IMR-90 (cell line): ENCODE measurements at regions not wholly inside any gene's neighbourhood (a gene's known extent, or its start where the extent isn't known, plus 50 kb on each side); places are given as distances from the start of the nearest gene placed in this dataset.

Source experiments
- ATAC-seq: fragments of 200-7000 bp; cut with Tn5 transposase; 2 replicates; pipeline ENCODE4 v1.9.1; 2020; ENCODE audit warnings: low read depth, mild to moderate bottlenecking, moderate library complexity
- BruUV-seq: library from RNA; stranded (reverse); fragments of 400-500 nt; replicated peaks from 2 replicates; lab custom pipeline; 2021; lab: Mats Ljungman, UMichigan
- CTCF ChIA-PET: fragments of 300-600 bp; formaldehyde crosslinking; extraction: SDS; loops from one replicate; lab custom pipeline; 2021; ENCODE audit warnings: antibody characterized with exemption; lab: Yijun Ruan, JAX
- POLR2A ChIA-PET: fragments of 300-600 bp; sonication (Branson Sonifier 250); formaldehyde crosslinking; loops from one replicate; lab custom pipeline; 2022; ENCODE audit warnings: antibody characterized with exemption; ENCODE audit not compliant: unreplicated experiment; lab: Charles Lee
- DNase-seq: peaks from one replicate; pipeline ENCODE4 v3.0.0; 2013
- H2AFZ ChIP-seq: replicated peaks from 2 replicates; pipeline ENCODE3; 2013; ENCODE audit warnings: low read length, mild to moderate bottlenecking; ENCODE audit not compliant: poor library complexity
- H2AK5ac ChIP-seq: 2 replicates; pipeline ENCODE4 v1.6.1; 2013; ENCODE audit warnings: low read depth, low read length, inconsistent platforms
- H2AK9ac ChIP-seq: replicated peaks from 2 replicates; pipeline ENCODE3; 2013; ENCODE audit warnings: mild to moderate bottlenecking, low read depth, low read length, moderate library complexity; ENCODE audit not compliant: poor library complexity
- H2BK120ac ChIP-seq: 2 replicates; pipeline ENCODE4 v1.6.1; 2013; ENCODE audit warnings: low read depth, low read length, inconsistent platforms
- H2BK15ac ChIP-seq: 3 replicates; pipeline ENCODE4 v1.6.1; 2013; ENCODE audit warnings: low read depth, low read length, inconsistent platforms
- H2BK20ac ChIP-seq: 2 replicates; pipeline ENCODE4 v1.6.1; 2013; ENCODE audit warnings: low read depth, mild to moderate bottlenecking, inconsistent platforms, low read length, moderate library complexity
- H2BK5ac ChIP-seq: 2 replicates; pipeline ENCODE4 v1.6.1; 2013; ENCODE audit warnings: mild to moderate bottlenecking, low read depth, low read length, inconsistent platforms; ENCODE audit not compliant: poor library complexity, severe bottlenecking
- H3K14ac ChIP-seq: replicated peaks from 2 replicates; pipeline ENCODE4 v1.6.1; 2013; ENCODE audit warnings: low read depth, low read length, inconsistent platforms
- H3K18ac ChIP-seq: 2 replicates; pipeline ENCODE4 v1.6.1; 2013; ENCODE audit warnings: low read depth, low read length, control low read depth
- H3K23ac ChIP-seq: 2 replicates; pipeline ENCODE4 v1.6.1; 2013; ENCODE audit warnings: low read depth, low read length, inconsistent platforms
- H3K27ac ChIP-seq: 2 replicates; pipeline ENCODE4 v1.5.1; 2013; ENCODE audit warnings: mild to moderate bottlenecking, control low read depth, low read length; ENCODE audit not compliant: insufficient read depth
- H3K27me3 ChIP-seq: 2 replicates; pipeline ENCODE4 v1.6.1; 2013; ENCODE audit warnings: low read length; ENCODE audit not compliant: control insufficient read depth, insufficient read depth
- H3K36me3 ChIP-seq: 2 replicates; pipeline ENCODE4 v1.6.1; 2013; ENCODE audit warnings: low read length, mixed read lengths; ENCODE audit not compliant: control insufficient read depth, insufficient read depth
- H3K4ac ChIP-seq: 2 replicates; pipeline ENCODE4 v1.6.1; 2013; ENCODE audit warnings: low read depth, low read length, inconsistent platforms
- H3K4me1 ChIP-seq: 2 replicates; pipeline ENCODE4 v1.6.1; 2013; ENCODE audit warnings: low read length, mixed read lengths; ENCODE audit not compliant: control insufficient read depth, insufficient read depth
- H3K4me2 ChIP-seq: 2 replicates; pipeline ENCODE4 v1.6.1; 2013; ENCODE audit warnings: low read depth, mild to moderate bottlenecking, control low read depth, low read length, moderate library complexity
- H3K4me3 ChIP-seq: 2 replicates; pipeline ENCODE4 v1.5.1; 2013; ENCODE audit warnings: low read depth, mild to moderate bottlenecking, control low read depth, low read length, moderate library complexity; ENCODE audit not compliant: insufficient read depth
- H3K56ac ChIP-seq: 2 replicates; pipeline ENCODE4 v1.6.1; 2013; ENCODE audit warnings: low read length, inconsistent platforms; ENCODE audit not compliant: insufficient read depth; ENCODE audit errors: extremely low read depth
- H3K79me1 ChIP-seq, 2 experiments: 2 replicates each; pipeline ENCODE4 v1.6.1; 2013; ENCODE audit warnings: low read length in 2 of 2, inconsistent platforms in 1 of 2, low read depth in 1 of 2
- H3K9ac ChIP-seq: 2 replicates; pipeline ENCODE4 v1.6.1; 2013; ENCODE audit warnings: low read depth, low read length, control low read depth
- H3K9me1 ChIP-seq: 2 replicates; pipeline ENCODE4 v1.6.1; 2013; ENCODE audit warnings: low read length, inconsistent platforms; ENCODE audit not compliant: insufficient read depth
- H3K9me3 ChIP-seq: 2 replicates; pipeline ENCODE4 v1.6.1; 2013; ENCODE audit warnings: low read length; ENCODE audit not compliant: control insufficient read depth, insufficient read depth
- H4K20me1 ChIP-seq: 2 replicates; pipeline ENCODE4 v1.6.1; 2013; ENCODE audit warnings: low read length, inconsistent platforms; ENCODE audit not compliant: insufficient read depth
- H4K5ac ChIP-seq: 2 replicates; pipeline ENCODE4 v1.6.1; 2013; ENCODE audit warnings: mild to moderate bottlenecking, low read depth, low read length, control low read depth
- H4K8ac ChIP-seq, 2 experiments: 2 replicates each; pipeline ENCODE4 v1.6.1; 2013; ENCODE audit warnings: low read depth in 2 of 2, low read length in 2 of 2, control low read depth in 1 of 2, inconsistent platforms in 1 of 2
- H4K91ac ChIP-seq: 2 replicates; pipeline ENCODE4 v1.6.1; 2013; ENCODE audit warnings: low read depth, low read length, inconsistent platforms; ENCODE audit not compliant: insufficient read depth
- BHLHE40 ChIP-seq: fragments of 150-350 bp; IDR thresholded peaks from 2 replicates; pipeline ENCODE4 v1.6.1; 2016; ENCODE audit warnings: mild to moderate bottlenecking, low read depth, low read length
- CEBPB ChIP-seq: IDR thresholded peaks from 2 replicates; pipeline ENCODE4 v1.6.1; 2012; ENCODE audit warnings: low read depth, low read length, improper control_type of control experiment
- CHD1 ChIP-seq: IDR thresholded peaks from 2 replicates; pipeline ENCODE4 v1.6.1; 2012; ENCODE audit warnings: low read depth, low read length, improper control_type of control experiment
- ELK1 ChIP-seq: fragments of 150-350 bp; IDR thresholded peaks from 2 replicates; pipeline ENCODE4 v1.6.1; 2016; ENCODE audit warnings: low read depth, mild to moderate bottlenecking, low read length, moderate library complexity, borderline replicate concordance
- FOS ChIP-seq: fragments of 150-350 bp; IDR thresholded peaks from 2 replicates; pipeline ENCODE4 v1.6.1; 2016; ENCODE audit warnings: low read depth, low read length
- MAFK ChIP-seq: IDR thresholded peaks from 2 replicates; pipeline ENCODE4 v1.6.1; 2012; ENCODE audit warnings: low read depth, low read length, improper control_type of control experiment
- MAZ ChIP-seq: IDR thresholded peaks from 2 replicates; pipeline ENCODE4 v1.6.1; 2012; ENCODE audit warnings: low read depth, mild to moderate bottlenecking, low read length, improper control_type of control experiment, moderate library complexity, borderline replicate concordance
- MXI1 ChIP-seq: IDR thresholded peaks from 2 replicates; pipeline ENCODE4 v1.6.1; 2012; ENCODE audit warnings: low read depth, mild to moderate bottlenecking, low read length, moderate library complexity, borderline replicate concordance
- NFE2L2 ChIP-seq: fragments of 150-350 bp; IDR thresholded peaks from 2 replicates; pipeline ENCODE4 v1.6.1; 2016; ENCODE audit warnings: low read depth, mild to moderate bottlenecking, low read length
- POLR2A ChIP-seq: IDR thresholded peaks from 2 replicates; pipeline ENCODE4 v1.6.1; 2012; ENCODE audit warnings: mild to moderate bottlenecking, low read depth, low read length
- RAD21 ChIP-seq: IDR thresholded peaks from 2 replicates; pipeline ENCODE4 v1.6.1; 2012; ENCODE audit warnings: low read length, improper control_type of control experiment
- RCOR1 ChIP-seq: IDR thresholded peaks from 2 replicates; pipeline ENCODE4 v1.6.1; 2012; ENCODE audit warnings: mild to moderate bottlenecking, low read length, improper control_type of control experiment; ENCODE audit not compliant: insufficient replicate concordance
- RFX5 ChIP-seq: IDR thresholded peaks from 2 replicates; pipeline ENCODE4 v1.8.0; 2012; ENCODE audit warnings: low read depth, mild to moderate bottlenecking, low read length, moderate library complexity
- SMC3 ChIP-seq: fragments of 150-350 bp; IDR thresholded peaks from 2 replicates; pipeline ENCODE4 v1.6.1; 2016; ENCODE audit warnings: low read depth, mild to moderate bottlenecking, antibody characterized with exemption, low read length, moderate library complexity
- USF2 ChIP-seq: fragments of 150-350 bp; IDR thresholded peaks from 2 replicates; pipeline ENCODE4 v1.6.1; 2017; ENCODE audit warnings: mild to moderate bottlenecking, antibody characterized with exemption, low read length, low read depth
- WGBS, 2 experiments: methylation state at CpG; one replicate each; pipeline versions ENCODE4 v1.1.5 to v1.1.7; 2013; ENCODE audit warnings: missing lambda C conversion rate in 2 of 2; ENCODE audit not compliant: insufficient read length in 1 of 2; ENCODE audit errors: extremely low coverage in 2 of 2; 5-methylcytosine and 5-hydroxymethylcytosine counted together
- dilution Hi-C: fragments of 300-500 bp; cut with HindIII; formaldehyde crosslinking; loops from one replicate; pipeline ENCODE4 v1.14.3; 2018; ENCODE audit warnings: low sequenced_read_pairs; ENCODE audit not compliant: unreplicated experiment
- in situ Hi-C: fragments of 300-500 bp; cut with MboI; formaldehyde crosslinking; loops from 3 replicates; pipeline ENCODE4 v1.14.3; 2019; ENCODE audit warnings: low sequenced_read_pairs, inconsistent platforms, mixed read lengths
- intact Hi-C: fragments of 100-400 bp; cut with micrococcal nuclease; formaldehyde crosslinking; loops from 2 replicates; pipeline ENCODE4 v1.10.0; 2022
- TF ChIP-seq, protein P1 (sequence below): conservative IDR thresholded peaks from 2 replicates; pipeline ENCODE4 v1.5.1; 2012; ENCODE audit warnings: mild to moderate bottlenecking, low read depth, low read length, improper control_type of control experiment

DNA sequence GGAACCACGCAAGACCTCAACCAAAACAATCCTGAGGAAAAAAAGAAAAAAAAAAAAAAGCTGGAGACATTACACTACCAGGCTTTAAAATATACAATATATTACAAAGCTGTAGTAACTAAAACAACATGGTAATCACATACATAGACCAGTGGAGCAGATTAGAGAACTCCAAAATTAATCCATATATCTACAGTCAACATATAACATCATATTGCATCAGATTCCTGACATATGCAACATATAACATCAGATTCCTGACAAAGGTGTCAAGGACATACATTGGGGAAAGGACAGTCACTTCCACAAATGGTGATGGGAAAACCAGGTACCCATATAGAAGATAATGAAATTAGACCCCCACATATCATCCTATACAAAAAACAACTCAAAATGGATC, 145.8 kb downstream of the BTG1 start:
- H4K91ac ChIP-seq = no peak overlapping the region
- dilution Hi-C loops (no loop called here), intact Hi-C loops (no loop called here), in situ Hi-C loops (no loop called here)
- no peak overlapping the region for H2BK20ac ChIP-seq
- no CpG with 5 or more reads among the region's 1 CpG for WGBS, 2 experiments
- no peak overlapping the region for H3K4me3 ChIP-seq
- no peak overlapping the region for H2AK5ac ChIP-seq
- ChIA-PET CTCF (no interaction called here), POLR2A (no interaction called here)
- no peak overlapping the region for H3K56ac ChIP-seq
- no peak overlapping the region for H2AFZ ChIP-seq
- TF ChIP-seq RAD21 (no peak), RFX5 (no peak), USF2 (no peak), FOS (no peak), SMC3 (no peak), BHLHE40 (no peak), RCOR1 (no peak), CEBPB (no peak), MXI1 (no peak), NFE2L2 (no peak), ELK1 (no peak), CHD1 (no peak), MAZ (no peak), MAFK (no peak), POLR2A (no peak)
- TF ChIP-seq, protein P1, sequence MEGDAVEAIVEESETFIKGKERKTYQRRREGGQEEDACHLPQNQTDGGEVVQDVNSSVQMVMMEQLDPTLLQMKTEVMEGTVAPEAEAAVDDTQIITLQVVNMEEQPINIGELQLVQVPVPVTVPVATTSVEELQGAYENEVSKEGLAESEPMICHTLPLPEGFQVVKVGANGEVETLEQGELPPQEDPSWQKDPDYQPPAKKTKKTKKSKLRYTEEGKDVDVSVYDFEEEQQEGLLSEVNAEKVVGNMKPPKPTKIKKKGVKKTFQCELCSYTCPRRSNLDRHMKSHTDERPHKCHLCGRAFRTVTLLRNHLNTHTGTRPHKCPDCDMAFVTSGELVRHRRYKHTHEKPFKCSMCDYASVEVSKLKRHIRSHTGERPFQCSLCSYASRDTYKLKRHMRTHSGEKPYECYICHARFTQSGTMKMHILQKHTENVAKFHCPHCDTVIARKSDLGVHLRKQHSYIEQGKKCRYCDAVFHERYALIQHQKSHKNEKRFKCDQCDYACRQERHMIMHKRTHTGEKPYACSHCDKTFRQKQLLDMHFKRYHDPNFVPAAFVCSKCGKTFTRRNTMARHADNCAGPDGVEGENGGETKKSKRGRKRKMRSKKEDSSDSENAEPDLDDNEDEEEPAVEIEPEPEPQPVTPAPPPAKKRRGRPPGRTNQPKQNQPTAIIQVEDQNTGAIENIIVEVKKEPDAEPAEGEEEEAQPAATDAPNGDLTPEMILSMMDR = no peak
- no peak overlapping the region for H3K4ac ChIP-seq
- no peaks in the 10 kb centered on the region for H3K27me3 ChIP-seq
- no TSS peak for BruUV-seq
- ATAC-seq (no peak), DNase-seq (no peak)
- H4K8ac ChIP-seq = no peak overlapping the region
- H3K14ac ChIP-seq = no peak overlapping the region
- no peak overlapping the region for H2AK9ac ChIP-seq
- no peaks in the 10 kb centered on the region for H4K20me1 ChIP-seq
- no peak overlapping the region for H3K23ac ChIP-seq
- H3K27ac ChIP-seq = no peak overlapping the region
- H3K4me2 ChIP-seq = no peak overlapping the region
- no peak overlapping the region for H2BK5ac ChIP-seq
- H3K36me3 ChIP-seq = no peaks in the 10 kb centered on the region
- H3K79me1 ChIP-seq = no peaks in the 10 kb centered on the region
- no peak overlapping the region for H4K5ac ChIP-seq
- H3K9ac ChIP-seq = no peak overlapping the region
- H3K18ac ChIP-seq = no peak overlapping the region
- peaks cover 4% of the 10 kb centered on the region for H3K4me1 ChIP-seq
- H3K9me1 ChIP-seq = no peaks in the 10 kb centered on the region
- H2BK120ac ChIP-seq = no peak overlapping the region
- no peaks in the 10 kb centered on the region for H3K9me3 ChIP-seq
- no peak overlapping the region for H2BK15ac ChIP-seq
